WERI-Rb-1 (cell line): ENCODE measurements at regions not wholly inside any gene's neighbourhood (a gene's known extent, or its start where the extent isn't known, plus 50 kb on each side); places are given as distances from the start of the nearest gene placed in this dataset.
A peak's percentile ranks its signal among the peaks of the same experiment; 100 is the strongest.

ENCODE experiments used
- DNase-seq: peaks from one replicate; pipeline ENCODE4 v3.0.0-alpha.2; 2020
- H3K27ac ChIP-seq: fragments of 250-450 bp; sonication (Bioruptor Pico); 2 replicates; pipeline ENCODE4 v1.5.1; 2020; ENCODE audit warnings: mild to moderate bottlenecking, moderate library complexity
- H3K27me3 ChIP-seq: fragments of 250-450 bp; sonication (Bioruptor Pico); 2 replicates; pipeline ENCODE4 v1.5.1; 2021; ENCODE audit warnings: mild to moderate bottlenecking, low read depth, moderate library complexity; ENCODE audit not compliant: insufficient read depth, severe bottlenecking
- H3K36me3 ChIP-seq: fragments of 250-450 bp; sonication (Bioruptor Pico); 2 replicates; pipeline ENCODE4 v1.5.1; 2020; ENCODE audit warnings: mild to moderate bottlenecking, moderate library complexity
- H3K4me3 ChIP-seq: 2 replicates; pipeline ENCODE4 v1.5.1; 2011; ENCODE audit warnings: low read depth, mild to moderate bottlenecking, control low read depth, low read length
- H3K9me3 ChIP-seq: fragments of 250-450 bp; sonication (Bioruptor Pico); 2 replicates; pipeline ENCODE4 v1.5.1; 2021; ENCODE audit warnings: mild to moderate bottlenecking, moderate library complexity; ENCODE audit not compliant: severe bottlenecking
- TF ChIP-seq, protein P1 (sequence below): IDR thresholded peaks from 2 replicates; pipeline ENCODE4 v1.5.1; 2011; ENCODE audit warnings: low read depth, mild to moderate bottlenecking, control low read depth, inconsistent platforms, low read length

DNA sequence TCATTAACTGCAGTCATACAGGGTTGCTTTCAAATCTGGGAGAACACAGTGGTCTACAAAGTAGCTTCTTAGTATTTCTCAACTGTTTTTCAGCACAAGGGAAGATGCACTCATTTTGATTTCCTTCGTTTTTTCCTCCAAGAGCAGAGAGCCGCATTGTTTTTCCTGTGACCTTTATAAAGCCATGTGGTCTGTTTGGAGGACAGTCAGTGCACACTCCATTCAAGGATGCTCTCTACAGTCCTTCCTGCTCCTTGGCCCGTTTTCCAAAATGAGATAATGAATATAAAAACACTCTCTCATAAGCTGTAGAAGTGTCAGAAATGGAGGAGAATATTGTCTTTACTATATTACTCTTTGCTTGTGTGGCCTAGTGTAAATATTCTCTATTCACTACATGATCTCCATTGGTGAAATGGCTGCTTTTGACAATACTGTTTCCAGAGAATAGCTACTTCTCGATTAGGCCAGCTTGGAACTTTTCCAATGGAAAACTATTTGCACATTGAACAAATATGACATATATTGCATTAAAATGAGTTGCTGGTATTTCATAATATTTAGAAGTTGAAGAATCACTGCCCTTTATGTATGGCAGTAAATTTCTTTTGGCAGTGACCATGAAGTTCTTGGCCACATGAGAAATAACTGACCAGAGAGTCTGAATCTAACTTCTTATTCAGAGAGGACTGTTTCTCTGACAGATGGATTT is 393.1 kb upstream of the RGS6 start:
- Histone ChIP-seq H3K9me3 (no peaks in the 10 kb centered on the region), H3K36me3 (no peaks in the 10 kb centered on the region), H3K4me3 (no peak overlapping the region), H3K27ac (peak overlapping the region; percentile 41), H3K27me3 (no peaks in the 10 kb centered on the region)
- TF ChIP-seq, protein P1, sequence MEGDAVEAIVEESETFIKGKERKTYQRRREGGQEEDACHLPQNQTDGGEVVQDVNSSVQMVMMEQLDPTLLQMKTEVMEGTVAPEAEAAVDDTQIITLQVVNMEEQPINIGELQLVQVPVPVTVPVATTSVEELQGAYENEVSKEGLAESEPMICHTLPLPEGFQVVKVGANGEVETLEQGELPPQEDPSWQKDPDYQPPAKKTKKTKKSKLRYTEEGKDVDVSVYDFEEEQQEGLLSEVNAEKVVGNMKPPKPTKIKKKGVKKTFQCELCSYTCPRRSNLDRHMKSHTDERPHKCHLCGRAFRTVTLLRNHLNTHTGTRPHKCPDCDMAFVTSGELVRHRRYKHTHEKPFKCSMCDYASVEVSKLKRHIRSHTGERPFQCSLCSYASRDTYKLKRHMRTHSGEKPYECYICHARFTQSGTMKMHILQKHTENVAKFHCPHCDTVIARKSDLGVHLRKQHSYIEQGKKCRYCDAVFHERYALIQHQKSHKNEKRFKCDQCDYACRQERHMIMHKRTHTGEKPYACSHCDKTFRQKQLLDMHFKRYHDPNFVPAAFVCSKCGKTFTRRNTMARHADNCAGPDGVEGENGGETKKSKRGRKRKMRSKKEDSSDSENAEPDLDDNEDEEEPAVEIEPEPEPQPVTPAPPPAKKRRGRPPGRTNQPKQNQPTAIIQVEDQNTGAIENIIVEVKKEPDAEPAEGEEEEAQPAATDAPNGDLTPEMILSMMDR = no peak
- DNase-seq = no peak

DNA sequence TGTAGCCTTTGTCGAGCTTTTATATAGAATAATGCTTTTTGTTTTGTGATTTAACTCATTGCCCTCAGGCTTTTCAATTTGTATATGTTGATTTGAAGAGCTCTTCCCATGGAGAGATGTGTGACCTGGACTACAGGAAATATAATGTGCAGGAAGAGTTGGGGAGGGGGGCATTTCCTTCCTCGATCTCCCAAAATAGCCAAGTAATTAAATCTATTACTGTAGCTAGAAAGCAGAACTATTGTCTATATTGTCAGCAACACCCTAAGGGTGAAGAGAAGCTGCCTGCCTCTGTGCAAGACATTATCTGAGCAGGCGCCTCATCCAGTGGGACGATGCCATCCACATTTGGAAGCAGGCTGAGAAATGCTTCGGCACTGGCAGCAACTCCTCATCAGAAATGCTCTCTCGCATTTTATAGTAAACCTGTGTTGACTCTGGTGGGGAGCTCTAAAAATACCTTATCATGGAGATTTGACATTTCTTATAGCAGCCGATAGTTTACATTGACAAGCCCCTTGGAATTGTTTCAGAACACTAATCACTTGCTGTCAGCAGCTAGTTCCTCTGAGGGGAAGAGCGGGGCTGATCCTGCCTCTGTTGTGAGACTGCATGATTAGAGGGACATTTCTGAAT is 392.5 kb upstream of the RGS6 start:
- Histone ChIP-seq H3K4me3 (no peak overlapping the region), H3K9me3 (no peaks in the 10 kb centered on the region), H3K36me3 (no peaks in the 10 kb centered on the region), H3K27me3 (no peaks in the 10 kb centered on the region), H3K27ac (no peak overlapping the region; the same call in 1 of the 2 replicates)
- TF ChIP-seq, protein P1 = no peak
- DNase-seq = no peak

DNA sequence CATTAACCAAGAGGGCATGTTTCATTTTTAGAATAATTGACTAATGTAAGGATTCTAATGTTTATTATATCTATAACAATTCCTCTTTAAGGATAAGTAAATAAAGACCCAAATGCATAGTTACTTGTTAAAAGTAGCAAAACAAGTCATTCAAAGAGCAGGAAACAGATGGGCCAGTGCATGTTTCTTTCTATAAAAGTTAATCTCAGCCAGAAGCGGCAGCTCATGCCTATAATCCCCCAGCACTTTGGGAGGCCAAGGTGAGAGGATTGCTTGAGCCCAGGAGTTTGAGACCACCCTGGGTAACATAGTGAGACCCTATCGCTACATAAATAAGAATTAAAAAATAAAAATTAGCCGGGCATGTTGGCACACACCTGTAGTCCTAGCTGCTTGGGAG is 391.0 kb upstream of the RGS6 start:
- Histone ChIP-seq H3K9me3 (no peaks in the 10 kb centered on the region), H3K27me3 (no peaks in the 10 kb centered on the region), H3K27ac (peak overlapping the region; percentile 47), H3K4me3 (no peak overlapping the region), H3K36me3 (no peaks in the 10 kb centered on the region)
- peak; percentile 51 for DNase-seq
- TF ChIP-seq, protein P1 = no peak

DNA sequence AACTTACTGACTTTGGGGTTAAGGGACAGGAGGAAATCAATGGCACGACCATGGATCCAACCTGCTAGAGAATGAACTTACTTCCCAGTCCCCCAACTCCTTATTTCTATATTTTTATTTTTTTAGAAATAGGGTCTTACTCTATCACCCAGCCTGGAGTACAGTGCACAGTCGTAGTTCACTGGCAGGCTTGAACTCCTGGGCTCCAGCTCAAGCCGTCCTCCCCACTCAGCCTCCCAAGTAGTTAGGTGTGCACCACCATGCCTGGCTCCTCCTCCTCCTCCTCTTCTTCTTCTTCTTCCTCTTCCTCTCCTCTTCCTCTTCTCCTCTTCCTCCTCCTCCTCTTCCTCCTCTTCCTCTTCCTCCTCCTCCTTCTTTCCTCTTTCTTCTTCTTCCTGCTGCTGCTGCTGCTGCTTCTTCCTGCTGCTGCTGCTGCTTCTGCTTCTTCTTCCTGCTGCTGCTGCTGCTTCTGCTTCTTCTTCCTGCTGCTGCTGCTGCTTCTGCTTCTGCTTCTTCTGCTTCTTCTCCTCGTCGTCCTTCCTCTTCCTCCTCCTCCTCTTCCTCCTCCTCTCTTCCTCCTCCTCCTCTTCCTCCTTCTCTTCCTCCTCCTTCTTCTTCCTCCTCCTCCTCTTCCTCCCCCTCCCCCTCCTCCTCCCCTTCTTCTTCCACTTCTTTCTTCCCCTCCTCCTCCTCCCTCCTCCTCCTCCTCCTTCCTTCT is 390.1 kb upstream of the RGS6 start:
- TF ChIP-seq, protein P1 = no peak
- no peaks in the 10 kb centered on the region for H3K27me3 ChIP-seq
- no peak for DNase-seq
- H3K9me3 ChIP-seq = no peaks in the 10 kb centered on the region
- H3K4me3 ChIP-seq = no peak overlapping the region
- H3K27ac ChIP-seq = peak overlapping the region; percentile 47
- H3K36me3 ChIP-seq = no peaks in the 10 kb centered on the region

DNA sequence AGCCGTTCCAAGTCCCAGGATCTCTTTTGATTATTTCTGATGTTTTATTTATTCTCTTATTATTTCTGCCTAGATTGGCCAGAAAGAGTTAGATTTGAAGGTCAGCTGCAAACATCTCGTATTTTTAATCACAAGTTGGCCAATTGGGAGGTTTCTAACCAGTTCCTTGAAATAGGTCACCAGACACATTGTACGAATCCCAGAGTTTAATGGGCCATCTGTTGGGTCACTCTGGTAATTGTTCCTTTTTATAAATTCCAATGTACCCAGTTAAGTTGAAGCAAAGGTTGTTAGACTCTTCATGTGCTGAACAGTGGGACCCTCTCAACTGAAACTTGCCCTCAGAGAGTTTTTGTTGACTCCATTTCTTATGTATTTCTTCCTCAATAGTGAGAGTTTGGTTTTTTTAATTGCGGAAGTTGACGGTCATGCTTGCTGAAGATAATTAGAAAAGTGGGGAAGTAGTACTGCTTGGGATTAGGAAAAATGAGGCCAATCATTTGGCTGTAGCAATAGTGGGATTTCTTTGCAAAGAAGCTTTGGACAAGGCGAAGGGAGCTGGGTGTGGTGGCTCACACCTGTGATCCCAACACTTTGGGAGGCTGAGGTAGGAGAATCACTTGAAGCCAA is 382.7 kb upstream of the RGS6 start:
- H3K27ac ChIP-seq = no peak overlapping the region
- TF ChIP-seq, protein P1 = no peak
- no peak for DNase-seq
- no peaks in the 10 kb centered on the region for H3K27me3 ChIP-seq
- no peaks in the 10 kb centered on the region for H3K9me3 ChIP-seq
- H3K4me3 ChIP-seq = no peak overlapping the region
- no peaks in the 10 kb centered on the region for H3K36me3 ChIP-seq
